Neural crest cell (in vitro differentiated cells): ENCODE measurements at regions not wholly inside any gene's neighbourhood (a gene's known extent, or its start where the extent isn't known, plus 50 kb on each side); places are given as distances from the start of the nearest gene placed in this dataset.
A peak's percentile ranks its signal among the peaks of the same experiment; 100 is the strongest.

Experiments
- DNase-seq: peaks from one replicate; pipeline ENCODE4 v3.0.0; 2021; ENCODE audit warnings: low read depth, mixed read lengths, low spot score
- H3K27ac Mint-ChIP-seq: one replicate; pipeline ENCODE4 v1.8.0; 2021; ENCODE audit warnings: mild to moderate bottlenecking, mixed read lengths; ENCODE audit not compliant: unreplicated experiment
- H3K27me3 Mint-ChIP-seq: 2 replicates; pipeline ENCODE4 v1.8.0; 2021; ENCODE audit warnings: low read depth, mild to moderate bottlenecking, mixed read lengths
- H3K36me3 Mint-ChIP-seq: 2 replicates; pipeline ENCODE4 v1.8.0; 2021; ENCODE audit warnings: low read depth, mild to moderate bottlenecking, mixed read lengths
- H3K4me1 Mint-ChIP-seq: 2 replicates; pipeline ENCODE4 v1.8.0; 2021; ENCODE audit warnings: mixed read lengths
- H3K4me3 Mint-ChIP-seq: one replicate; pipeline ENCODE4 v1.8.0; 2021; ENCODE audit warnings: mild to moderate bottlenecking, mixed read lengths
- H3K9me3 Mint-ChIP-seq: 2 replicates; pipeline ENCODE4 v1.8.0; 2021; ENCODE audit warnings: mixed read lengths
- TF ChIP-seq, protein P1 (sequence below): fragments of 200-600 bp; sonication (generic); conservative IDR thresholded peaks from 2 replicates; pipeline ENCODE4 v1.5.0; 2021; ENCODE audit warnings: antibody characterized with exemption, mild to moderate bottlenecking

DNA sequence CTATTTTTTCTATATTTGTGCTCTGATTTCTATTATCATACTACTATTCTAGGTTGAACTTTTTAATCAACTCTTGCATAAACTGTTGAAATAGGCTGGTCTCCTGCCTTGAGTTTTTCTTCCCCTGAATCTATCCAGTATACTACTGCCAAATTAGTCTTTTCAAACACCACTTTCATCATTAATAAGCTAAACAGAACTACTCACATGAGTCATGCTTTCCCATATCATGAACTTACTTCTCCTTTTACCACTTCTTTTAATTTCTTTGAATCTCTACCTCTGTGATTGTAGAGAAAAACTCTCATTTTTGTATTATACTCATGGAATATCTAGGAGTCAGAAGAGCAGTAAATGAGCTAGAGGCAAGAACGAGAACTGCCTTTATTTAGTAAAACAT, 340.3 kb upstream of the PDE3A start:
- DNase-seq = no peak
- Mint-ChIP-seq H3K27me3 (no peaks in the 10 kb centered on the region), H3K4me3 (no peak overlapping the region), H3K27ac (no peak overlapping the region), H3K4me1 (peaks cover 4% of the 10 kb centered on the region), H3K9me3 (peaks cover 3% of the 10 kb centered on the region), H3K36me3 (no peaks in the 10 kb centered on the region)
- TF ChIP-seq, protein P1, sequence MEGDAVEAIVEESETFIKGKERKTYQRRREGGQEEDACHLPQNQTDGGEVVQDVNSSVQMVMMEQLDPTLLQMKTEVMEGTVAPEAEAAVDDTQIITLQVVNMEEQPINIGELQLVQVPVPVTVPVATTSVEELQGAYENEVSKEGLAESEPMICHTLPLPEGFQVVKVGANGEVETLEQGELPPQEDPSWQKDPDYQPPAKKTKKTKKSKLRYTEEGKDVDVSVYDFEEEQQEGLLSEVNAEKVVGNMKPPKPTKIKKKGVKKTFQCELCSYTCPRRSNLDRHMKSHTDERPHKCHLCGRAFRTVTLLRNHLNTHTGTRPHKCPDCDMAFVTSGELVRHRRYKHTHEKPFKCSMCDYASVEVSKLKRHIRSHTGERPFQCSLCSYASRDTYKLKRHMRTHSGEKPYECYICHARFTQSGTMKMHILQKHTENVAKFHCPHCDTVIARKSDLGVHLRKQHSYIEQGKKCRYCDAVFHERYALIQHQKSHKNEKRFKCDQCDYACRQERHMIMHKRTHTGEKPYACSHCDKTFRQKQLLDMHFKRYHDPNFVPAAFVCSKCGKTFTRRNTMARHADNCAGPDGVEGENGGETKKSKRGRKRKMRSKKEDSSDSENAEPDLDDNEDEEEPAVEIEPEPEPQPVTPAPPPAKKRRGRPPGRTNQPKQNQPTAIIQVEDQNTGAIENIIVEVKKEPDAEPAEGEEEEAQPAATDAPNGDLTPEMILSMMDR = no peak

DNA sequence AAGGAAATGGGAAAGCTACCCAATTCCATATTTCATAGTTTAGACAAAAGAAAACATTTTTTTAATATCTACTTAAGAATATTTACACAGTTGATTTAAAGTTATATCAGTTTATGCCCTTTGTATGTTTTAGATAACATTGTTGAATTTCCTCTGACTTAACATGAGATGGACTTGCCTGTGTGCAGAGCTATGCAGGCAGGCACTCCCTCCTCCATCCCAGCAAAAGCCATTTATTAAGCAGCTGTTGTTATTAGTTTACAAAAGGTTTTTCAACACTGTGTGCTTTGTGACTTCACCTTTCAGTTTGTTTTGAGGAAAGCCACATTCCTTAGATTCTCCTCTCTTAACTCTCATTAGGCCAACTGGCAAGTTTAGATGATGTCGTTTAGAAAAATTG, 337.5 kb upstream of the PDE3A start:
- Mint-ChIP-seq H3K27me3 (no peaks in the 10 kb centered on the region), H3K4me1 (peaks cover 4% of the 10 kb centered on the region), H3K9me3 (peaks cover 3% of the 10 kb centered on the region), H3K36me3 (no peaks in the 10 kb centered on the region), H3K4me3 (no peak overlapping the region), H3K27ac (no peak overlapping the region)
- TF ChIP-seq, protein P1 = no peak
- DNase-seq = no peak

DNA sequence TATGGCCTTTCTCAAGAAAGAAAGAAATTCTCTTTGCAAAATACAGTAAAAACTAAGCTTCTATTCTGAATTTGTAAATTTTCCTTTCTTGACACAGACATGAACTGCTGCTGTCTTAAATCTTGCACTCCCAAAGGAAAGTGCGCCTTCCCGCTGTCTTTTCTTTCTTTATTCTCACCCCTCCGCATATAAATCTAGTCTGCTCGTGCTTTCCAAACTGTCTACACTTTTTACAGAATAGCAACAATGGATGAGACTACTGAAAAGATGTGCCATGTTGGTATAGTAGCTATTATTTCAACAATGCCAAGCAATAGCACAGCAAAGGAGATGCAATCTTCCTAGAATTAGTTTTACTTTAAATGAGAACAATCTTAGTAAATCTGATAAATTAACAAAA, 328.8 kb upstream of the PDE3A start:
- Mint-ChIP-seq H3K27ac (no peak overlapping the region), H3K27me3 (no peaks in the 10 kb centered on the region), H3K4me3 (no peak overlapping the region), H3K4me1 (peaks cover 11% of the 10 kb centered on the region), H3K9me3 (no peaks in the 10 kb centered on the region), H3K36me3 (no peaks in the 10 kb centered on the region)
- DNase-seq = no peak
- TF ChIP-seq, protein P1 = no peak

DNA sequence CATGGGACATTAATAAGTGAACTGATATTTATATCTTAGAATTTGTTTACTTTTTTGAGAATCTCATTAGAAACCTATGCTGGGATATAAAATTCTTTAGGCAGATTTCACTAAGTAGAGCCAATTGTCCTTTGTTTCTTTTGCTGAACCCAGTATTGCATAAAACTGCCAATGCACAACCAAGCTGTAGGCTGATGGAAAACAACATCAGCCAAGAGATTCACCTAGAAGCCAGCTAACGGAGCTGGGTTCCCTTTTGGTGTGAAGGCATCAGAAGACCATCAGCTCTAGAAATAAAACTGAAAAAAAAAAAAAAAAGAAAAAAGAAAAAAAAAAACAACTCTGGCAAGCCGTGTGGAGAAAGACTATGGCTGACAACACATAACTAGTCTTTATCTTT, 328.2 kb upstream of the PDE3A start:
- TF ChIP-seq, protein P1 = no peak
- no peaks in the 10 kb centered on the region for H3K9me3 Mint-ChIP-seq
- no peak overlapping the region for H3K4me3 Mint-ChIP-seq
- H3K36me3 Mint-ChIP-seq = no peaks in the 10 kb centered on the region
- no peak overlapping the region for H3K27ac Mint-ChIP-seq
- H3K4me1 Mint-ChIP-seq = peaks cover 11% of the 10 kb centered on the region
- no peak for DNase-seq
- no peaks in the 10 kb centered on the region for H3K27me3 Mint-ChIP-seq

DNA sequence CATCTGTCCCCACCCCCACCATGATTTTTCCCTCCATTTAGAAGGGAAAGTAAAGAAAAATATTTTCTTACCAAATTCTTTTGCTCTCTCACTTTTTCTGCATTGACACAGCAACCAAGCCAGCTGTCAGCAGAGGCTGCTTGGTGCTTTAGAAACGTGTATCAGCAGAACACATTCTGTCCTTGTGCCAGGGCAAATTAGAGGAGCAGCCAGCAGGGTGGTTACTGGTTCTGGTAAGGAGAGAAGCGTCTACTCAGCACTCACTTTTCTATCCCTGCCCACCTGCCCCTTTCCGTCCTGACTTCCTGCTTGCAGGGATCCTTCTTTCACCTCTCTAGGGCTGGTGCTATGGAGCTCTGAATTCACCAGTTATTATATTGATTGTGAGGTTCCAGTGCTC, 327.5 kb upstream of the PDE3A start:
- no peaks in the 10 kb centered on the region for H3K9me3 Mint-ChIP-seq
- H3K4me1 Mint-ChIP-seq = peaks cover 11% of the 10 kb centered on the region
- TF ChIP-seq, protein P1 = no peak
- H3K27me3 Mint-ChIP-seq = no peaks in the 10 kb centered on the region
- no peak overlapping the region for H3K4me3 Mint-ChIP-seq
- H3K27ac Mint-ChIP-seq = peak overlapping the region; percentile 19
- no peak for DNase-seq
- H3K36me3 Mint-ChIP-seq = no peaks in the 10 kb centered on the region

DNA sequence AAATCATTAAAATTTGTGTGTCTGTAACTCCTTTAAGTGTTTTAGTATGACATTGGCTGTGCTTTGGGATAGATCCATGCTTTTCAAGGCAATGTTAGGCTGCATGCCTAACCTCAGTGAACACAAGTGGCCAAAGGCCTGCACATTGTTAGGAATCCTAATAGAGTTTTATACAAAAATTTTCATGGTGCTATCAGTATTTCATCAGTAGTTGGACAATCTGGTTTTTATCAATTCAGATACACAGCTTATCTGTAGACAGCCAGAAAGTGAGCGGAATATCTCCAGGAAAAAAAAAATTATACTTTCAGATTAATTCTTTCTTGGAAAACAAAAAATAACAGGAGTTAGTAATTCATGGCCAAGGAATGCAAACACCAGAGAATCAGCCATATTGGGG, 324.0 kb upstream of the PDE3A start:
- no peaks in the 10 kb centered on the region for H3K9me3 Mint-ChIP-seq
- DNase-seq = no peak
- H3K4me1 Mint-ChIP-seq = peaks cover 10% of the 10 kb centered on the region
- H3K4me3 Mint-ChIP-seq = no peak overlapping the region
- no peaks in the 10 kb centered on the region for H3K36me3 Mint-ChIP-seq
- H3K27ac Mint-ChIP-seq = no peak overlapping the region
- TF ChIP-seq, protein P1 = no peak
- H3K27me3 Mint-ChIP-seq = no peaks in the 10 kb centered on the region
